Kidney tubule cell (primary cell): ENCODE measurements at regions not wholly inside any gene's neighbourhood (a gene's known extent, or its start where the extent isn't known, plus 50 kb on each side); places are given as distances from the start of the nearest gene placed in this dataset.
A peak's percentile ranks its signal among the peaks of the same experiment; 100 is the strongest.

Source experiments
- DNase-seq: peaks from one replicate; pipeline ENCODE4 v3.0.0-alpha.2; 2018; ENCODE audit warnings: low spot score

- no peak for DNase-seq
Measured at GRCh38 chr1:208587110-208587509, 342.9 kb upstream of the PLXNA2 start.

- DNase-seq = no peak
Measured at GRCh38 chr1:208593306-208594006, 349.3 kb upstream of the PLXNA2 start.

DNA sequence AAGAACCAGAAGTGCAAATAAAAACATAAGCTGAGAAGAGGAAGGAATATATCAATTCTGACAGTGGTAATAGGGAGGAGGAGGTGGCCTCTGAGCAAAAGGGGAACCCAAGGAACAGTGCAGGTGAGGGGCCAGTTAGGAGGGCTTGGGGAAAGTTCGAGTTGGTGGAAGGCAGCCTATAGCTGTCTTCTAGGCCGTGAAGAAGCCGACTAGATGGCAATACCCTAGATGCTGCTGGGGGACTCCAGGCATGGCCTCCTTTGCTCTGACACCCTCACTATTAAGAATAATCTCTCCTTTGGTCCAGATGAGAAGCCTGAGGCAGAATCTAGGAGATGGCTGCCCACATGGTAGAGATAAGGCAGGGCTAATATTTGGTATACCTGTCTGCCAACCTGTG lies 351.1 kb upstream of the PLXNA2 start:
- DNase-seq = no peak

GRCh38 chr1:208595745-208596144 lies 351.6 kb upstream of the PLXNA2 start:
- DNase-seq = peak; percentile 45

- no peak for DNase-seq
Measured at GRCh38 chr1:208597571-208597970, 353.4 kb upstream of the PLXNA2 start.

DNA sequence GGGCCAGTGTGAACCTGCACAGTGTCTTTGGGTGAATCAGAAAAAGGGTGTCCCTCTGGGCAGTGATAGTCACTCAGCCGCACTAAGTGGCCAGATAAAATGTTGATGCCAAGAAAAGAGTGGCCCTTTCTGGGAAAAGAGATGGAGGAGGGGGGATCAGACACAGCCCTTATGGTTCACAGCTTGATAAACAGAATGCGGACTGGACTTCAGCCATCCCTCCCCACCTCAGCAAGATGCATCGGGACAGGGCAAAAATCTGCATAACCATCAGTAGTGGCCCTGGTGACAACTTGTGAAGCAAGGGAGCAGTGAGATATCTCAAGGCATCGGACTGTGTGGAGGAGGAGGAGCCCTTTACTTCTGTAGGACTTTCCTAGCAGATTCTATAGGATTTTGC lies 353.8 kb upstream of the PLXNA2 start:
- no peak for DNase-seq

- DNase-seq = no peak
Measured at GRCh38 chr1:208599063-208599462, 354.9 kb upstream of the PLXNA2 start.

DNA sequence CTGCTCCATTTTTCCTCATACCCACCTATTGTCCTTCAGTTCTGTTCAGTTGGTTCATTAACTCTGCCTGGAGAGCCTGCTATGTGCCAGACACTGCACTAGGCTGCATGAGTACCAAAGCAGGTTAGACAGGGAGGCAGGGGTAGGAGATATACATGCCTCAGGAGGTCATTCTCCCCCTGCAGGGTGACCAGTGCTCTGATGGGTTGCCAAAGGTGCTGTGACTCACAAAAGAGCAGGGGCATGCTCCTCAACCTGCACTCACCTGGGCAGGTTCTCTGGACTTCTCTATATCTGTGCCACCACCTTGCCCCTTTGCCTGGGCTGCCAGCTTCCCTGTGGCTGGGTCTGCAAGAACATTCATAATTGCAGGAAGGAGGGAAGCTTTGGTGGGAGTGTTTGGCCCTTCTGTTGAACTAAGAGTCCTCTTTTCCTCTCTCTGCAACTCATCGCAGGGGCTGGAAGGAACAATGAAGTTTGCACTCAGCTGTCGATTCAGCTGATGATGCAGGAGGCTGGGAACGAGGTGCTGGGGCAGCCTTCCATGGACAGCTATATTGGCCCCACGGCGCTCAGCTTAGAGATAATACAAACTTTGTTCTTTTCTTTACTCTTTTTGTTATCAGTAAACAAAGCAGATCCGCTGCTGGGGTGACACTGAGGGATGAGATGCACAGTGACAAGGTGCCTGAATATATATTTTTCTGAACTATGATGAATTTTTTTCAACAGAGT lies 356.4 kb upstream of the PLXNA2 start:
- no peak for DNase-seq

GRCh38 chr1:208601561-208601960 lies 357.4 kb upstream of the PLXNA2 start:
- no peak for DNase-seq

- no peak for DNase-seq
Measured at GRCh38 chr1:208603721-208604120, 359.5 kb upstream of the PLXNA2 start.

GRCh38 chr1:208604295-208604694 lies 360.1 kb upstream of the PLXNA2 start:
- DNase-seq = peak; percentile 87

DNA sequence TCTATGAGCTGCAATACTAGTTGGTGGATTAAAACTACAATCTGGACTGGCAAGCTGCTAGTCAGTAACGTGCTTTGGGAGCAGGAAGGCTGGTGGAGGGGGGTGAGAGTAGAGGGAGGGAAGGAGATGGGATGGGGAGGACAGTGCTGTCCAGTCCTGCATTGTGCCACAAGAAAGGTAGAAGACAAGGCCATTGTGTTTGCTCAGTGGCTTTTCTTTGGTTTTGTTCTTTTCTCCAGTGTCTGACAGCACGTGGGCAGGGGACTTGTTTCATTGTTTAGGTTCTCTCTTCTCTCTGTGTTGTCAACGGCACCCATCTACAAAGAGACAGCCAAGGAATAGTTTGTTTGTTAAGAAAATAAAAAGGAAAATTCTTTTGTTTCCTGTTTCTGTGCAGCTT lies 362.8 kb upstream of the PLXNA2 start:
- DNase-seq = no peak

GRCh38 chr1:208607616-208608015 lies 363.4 kb upstream of the PLXNA2 start:
- DNase-seq = peak; percentile 60

DNA sequence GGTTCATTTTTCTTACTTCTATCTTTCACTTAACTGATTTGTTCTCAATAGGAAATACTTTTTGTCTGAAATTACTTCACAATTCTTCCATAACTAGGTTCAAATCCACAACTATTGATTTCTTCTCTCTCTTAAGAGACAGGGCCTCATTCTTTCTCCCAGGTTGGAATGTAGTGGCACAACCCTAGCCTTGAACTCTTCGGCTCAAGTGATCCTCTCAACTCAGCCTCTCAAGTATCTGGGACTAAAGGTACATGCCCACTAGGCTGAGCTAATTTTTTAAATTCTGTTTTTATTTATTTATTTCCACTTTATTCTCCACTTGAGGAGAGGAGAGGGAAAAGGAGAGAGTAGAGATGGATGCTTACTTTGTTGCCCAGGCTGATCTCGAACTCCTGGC lies 370.4 kb upstream of the PLXNA2 start:
- DNase-seq = no peak

DNA sequence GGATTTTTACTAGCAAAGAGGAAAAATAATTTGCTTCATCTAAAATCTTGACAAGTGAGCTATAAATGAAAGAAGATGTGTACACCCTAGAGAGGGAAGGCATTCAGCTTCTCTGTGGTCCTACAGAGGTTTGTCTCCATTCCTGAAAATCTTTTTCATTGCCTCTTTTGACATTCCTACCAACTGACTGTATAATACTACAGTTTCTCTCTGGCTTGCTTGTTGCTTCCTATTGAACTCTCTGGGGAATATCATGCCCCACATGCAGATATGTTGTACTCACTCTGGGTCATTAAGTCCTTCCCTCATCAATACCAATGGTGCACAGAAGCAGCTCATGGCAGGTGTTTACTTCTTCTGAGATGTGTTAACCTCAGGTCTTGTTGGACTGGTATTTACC lies 371.2 kb upstream of the PLXNA2 start:
- DNase-seq = no peak

DNA sequence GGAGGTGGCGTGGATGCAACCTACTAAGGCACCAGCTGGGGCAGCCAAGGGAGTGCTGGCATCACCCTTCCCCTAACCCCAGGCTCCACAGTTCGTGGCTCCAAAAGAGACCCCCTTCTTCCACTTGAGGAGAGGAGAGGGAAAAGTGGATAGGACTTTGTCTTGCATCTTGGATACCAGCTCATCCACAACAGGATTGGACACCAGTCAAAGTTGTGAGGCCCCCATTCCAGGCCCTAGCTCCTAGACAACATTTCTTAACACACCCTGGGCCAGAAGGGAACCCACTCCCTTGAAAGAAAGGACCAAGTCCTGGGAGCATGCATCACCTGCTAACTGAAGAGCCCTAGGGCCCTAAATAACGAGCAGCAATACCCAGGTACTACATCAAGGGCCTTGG lies 372.6 kb upstream of the PLXNA2 start:
- DNase-seq = no peak

GRCh38 chr1:208628022-208628914 lies 384.1 kb upstream of the PLXNA2 start:
- DNase-seq = no peak

DNA sequence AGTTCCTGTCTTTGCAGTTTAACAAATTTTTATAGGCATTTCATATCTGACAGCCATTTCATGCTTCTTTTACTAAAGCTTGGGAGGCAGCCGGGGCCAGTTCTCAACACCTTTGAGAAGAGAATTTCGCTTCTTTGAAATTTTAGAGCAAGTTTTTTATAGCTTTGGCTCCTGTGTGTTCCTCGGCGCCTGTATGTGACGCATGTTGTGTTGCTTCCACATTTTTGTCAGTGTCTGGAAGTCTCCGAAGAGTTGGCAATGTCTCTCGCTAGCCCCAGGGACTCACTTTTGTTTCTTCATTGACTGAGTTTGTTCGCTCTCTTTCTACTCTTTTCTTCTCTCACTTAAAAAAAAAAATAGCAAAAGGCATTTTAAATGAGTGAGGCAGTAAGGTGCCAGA lies 386.9 kb upstream of the PLXNA2 start:
- DNase-seq = no peak

GRCh38 chr1:208631506-208631905 lies 387.3 kb upstream of the PLXNA2 start:
- no peak for DNase-seq

GRCh38 chr1:208634346-208635140 lies 390.4 kb upstream of the PLXNA2 start:
- DNase-seq = no peak

- DNase-seq = no peak
Measured at GRCh38 chr1:208637181-208637580, 393.0 kb upstream of the PLXNA2 start.

GRCh38 chr1:208639382-208639781 lies 395.2 kb upstream of the PLXNA2 start:
- DNase-seq = no peak
